Skeletal muscle satellite cell (primary cell): ENCODE measurements at regions not wholly inside any gene's neighbourhood (a gene's known extent, or its start where the extent isn't known, plus 50 kb on each side); places are given as distances from the start of the nearest gene placed in this dataset.

Experiments used
- H3K27me3 ChIP-seq: 2 replicates; pipeline ENCODE4 v1.7.0; 2013; ENCODE audit warnings: low read length; ENCODE audit not compliant: control insufficient read depth, insufficient read depth
- H3K36me3 ChIP-seq: 2 replicates; pipeline ENCODE4 v1.7.0; 2013; ENCODE audit warnings: mild to moderate bottlenecking, control low read depth, low read length; ENCODE audit not compliant: insufficient read depth
- H3K4me1 ChIP-seq: 2 replicates; pipeline ENCODE4 v1.7.0; 2013; ENCODE audit warnings: low read length; ENCODE audit not compliant: control insufficient read depth, insufficient read depth
- H3K4me2 ChIP-seq: 2 replicates; pipeline ENCODE4 v1.7.0; 2013; ENCODE audit warnings: mild to moderate bottlenecking, low read length
- H3K4me3 ChIP-seq: 2 replicates; pipeline ENCODE4 v1.7.0; 2013; ENCODE audit warnings: low read length
- H3K9ac ChIP-seq: 2 replicates; pipeline ENCODE4 v1.7.0; 2013; ENCODE audit warnings: mild to moderate bottlenecking, low read depth, low read length, moderate library complexity
- H3K9me3 ChIP-seq: replicated peaks from 2 replicates; pipeline ENCODE4 v1.7.0; 2013; ENCODE audit warnings: mild to moderate bottlenecking, control low read depth, low read length

DNA sequence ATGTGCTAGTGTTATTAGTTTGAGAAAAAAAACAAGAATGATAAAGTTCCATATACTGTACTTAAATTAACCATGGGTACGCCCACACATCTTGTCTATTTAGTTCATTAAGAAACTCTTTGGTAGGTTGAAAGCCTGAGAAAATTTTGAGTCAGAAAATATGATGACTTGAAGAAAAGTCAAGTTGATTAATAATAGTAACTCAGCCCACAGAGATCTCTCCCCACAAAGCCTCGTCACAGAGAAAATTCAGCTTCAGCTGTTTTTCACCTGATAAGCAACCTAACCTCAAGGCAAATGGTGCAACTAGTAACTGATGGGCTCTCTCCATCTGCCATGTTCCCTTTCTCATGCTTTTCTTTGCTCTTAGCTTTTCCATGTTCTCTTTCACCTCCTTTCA is 1021.6 kb downstream of the GATA3 start:
- H3K4me2 ChIP-seq: no peak overlapping the region
- no peaks in the 10 kb centered on the region for H3K36me3 ChIP-seq
- H3K9ac ChIP-seq: no peak overlapping the region
- H3K4me1 ChIP-seq: no peaks in the 10 kb centered on the region
- H3K4me3 ChIP-seq: no peak overlapping the region
- no peaks in the 10 kb centered on the region for H3K9me3 ChIP-seq
- no peaks in the 10 kb centered on the region for H3K27me3 ChIP-seq

DNA sequence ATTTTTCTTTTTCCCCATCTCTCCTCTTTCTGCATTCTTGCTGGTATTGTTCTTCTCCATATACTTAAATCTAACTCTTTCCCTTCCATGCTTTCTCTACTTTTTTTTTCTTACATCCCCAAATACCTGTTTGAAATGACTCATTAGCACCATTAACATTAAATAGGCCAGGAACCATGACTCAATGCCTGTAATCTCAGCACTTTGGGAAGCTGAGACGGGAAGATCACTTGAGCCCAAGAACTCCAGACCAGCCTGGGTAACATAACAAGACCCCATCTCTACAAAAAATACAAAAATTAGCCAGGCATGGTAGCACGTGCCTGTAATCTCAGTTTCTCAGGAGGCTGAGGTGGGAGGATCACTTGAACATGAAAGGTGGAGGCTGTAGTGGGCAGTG is 1026.8 kb downstream of the GATA3 start:
- Histone ChIP-seq H3K4me3 (no peak overlapping the region), H3K9me3 (no peaks in the 10 kb centered on the region), H3K27me3 (no peaks in the 10 kb centered on the region), H3K9ac (no peak overlapping the region), H3K4me1 (no peaks in the 10 kb centered on the region), H3K36me3 (no peaks in the 10 kb centered on the region), H3K4me2 (no peak overlapping the region)

DNA sequence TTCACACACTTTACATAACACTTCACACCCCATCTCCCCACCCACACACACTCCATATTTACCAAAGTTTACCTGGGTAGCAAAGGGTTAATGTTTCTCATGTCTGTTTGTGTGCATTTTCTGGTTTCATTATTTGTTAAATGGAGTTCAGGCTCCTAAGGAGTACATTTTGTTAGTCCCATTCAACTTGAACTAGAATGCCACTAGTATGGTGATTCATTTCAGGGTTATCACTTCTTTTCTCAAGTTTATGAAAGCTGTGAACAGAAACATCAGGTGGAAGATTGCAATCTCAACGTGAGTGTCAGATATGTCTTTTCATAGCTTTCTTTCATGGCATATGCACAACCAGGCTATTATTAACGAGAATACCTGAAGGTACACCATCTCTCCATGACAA is 1027.5 kb downstream of the GATA3 start:
- no peaks in the 10 kb centered on the region for H3K27me3 ChIP-seq
- no peak overlapping the region for H3K4me3 ChIP-seq
- H3K9me3 ChIP-seq: no peaks in the 10 kb centered on the region
- H3K9ac ChIP-seq: no peak overlapping the region
- H3K36me3 ChIP-seq: no peaks in the 10 kb centered on the region
- H3K4me2 ChIP-seq: no peak overlapping the region
- no peaks in the 10 kb centered on the region for H3K4me1 ChIP-seq

DNA sequence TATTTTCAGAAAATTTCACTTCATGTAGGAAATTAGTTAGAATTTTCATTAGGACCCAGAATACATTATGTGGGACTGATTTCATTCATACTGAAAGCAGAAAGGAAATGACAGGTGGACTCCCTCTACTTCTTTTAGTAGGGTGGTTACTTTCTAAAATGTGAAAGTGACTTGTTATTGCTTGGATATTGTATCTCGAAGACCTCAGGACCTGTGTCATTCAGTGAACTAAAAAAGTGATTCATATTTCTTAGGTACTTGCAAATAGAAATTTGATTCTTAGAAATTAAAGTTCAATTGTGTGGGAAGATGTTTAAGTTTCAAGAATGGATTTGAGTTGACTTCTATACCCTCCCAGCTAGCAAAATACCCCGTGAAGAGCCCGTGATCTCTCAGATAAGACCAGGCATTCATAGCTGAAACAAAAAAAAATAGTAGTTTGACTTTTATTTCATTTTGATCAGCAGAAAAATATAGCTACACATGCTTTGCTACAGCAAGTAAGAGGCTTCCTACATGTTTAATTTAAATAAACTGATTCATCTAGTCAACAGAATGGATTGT is 1037.1 kb downstream of the GATA3 start:
- H3K36me3 ChIP-seq: no peaks in the 10 kb centered on the region
- no peaks in the 10 kb centered on the region for H3K27me3 ChIP-seq
- H3K9me3 ChIP-seq: no peaks in the 10 kb centered on the region
- H3K4me1 ChIP-seq: no peaks in the 10 kb centered on the region
- H3K4me2 ChIP-seq: no peak overlapping the region
- H3K4me3 ChIP-seq: no peak overlapping the region
- no peak overlapping the region for H3K9ac ChIP-seq

DNA sequence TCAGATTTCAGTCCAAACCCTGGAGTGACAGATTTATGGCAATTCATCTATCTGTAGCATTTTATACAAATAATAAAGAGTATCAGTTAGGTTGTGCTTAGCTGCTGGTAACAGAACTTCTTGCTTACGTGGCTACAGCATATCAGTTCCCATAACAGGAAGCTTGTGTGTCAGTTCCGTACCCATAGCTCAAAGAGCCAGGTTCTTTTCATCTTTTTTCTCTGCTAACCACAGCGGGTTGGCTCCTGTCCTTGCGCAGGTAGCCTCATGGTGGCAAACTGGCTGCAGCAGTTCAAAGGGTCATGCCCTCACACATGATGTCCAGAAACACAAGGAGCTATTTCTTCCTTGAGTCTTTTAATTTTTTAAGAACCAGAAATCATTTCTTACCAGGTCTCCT is 1041.8 kb downstream of the GATA3 start:
- Histone ChIP-seq H3K9me3 (no peaks in the 10 kb centered on the region), H3K27me3 (no peaks in the 10 kb centered on the region), H3K4me3 (no peak overlapping the region), H3K9ac (no peak overlapping the region), H3K36me3 (no peaks in the 10 kb centered on the region), H3K4me2 (no peak overlapping the region), H3K4me1 (no peaks in the 10 kb centered on the region)

DNA sequence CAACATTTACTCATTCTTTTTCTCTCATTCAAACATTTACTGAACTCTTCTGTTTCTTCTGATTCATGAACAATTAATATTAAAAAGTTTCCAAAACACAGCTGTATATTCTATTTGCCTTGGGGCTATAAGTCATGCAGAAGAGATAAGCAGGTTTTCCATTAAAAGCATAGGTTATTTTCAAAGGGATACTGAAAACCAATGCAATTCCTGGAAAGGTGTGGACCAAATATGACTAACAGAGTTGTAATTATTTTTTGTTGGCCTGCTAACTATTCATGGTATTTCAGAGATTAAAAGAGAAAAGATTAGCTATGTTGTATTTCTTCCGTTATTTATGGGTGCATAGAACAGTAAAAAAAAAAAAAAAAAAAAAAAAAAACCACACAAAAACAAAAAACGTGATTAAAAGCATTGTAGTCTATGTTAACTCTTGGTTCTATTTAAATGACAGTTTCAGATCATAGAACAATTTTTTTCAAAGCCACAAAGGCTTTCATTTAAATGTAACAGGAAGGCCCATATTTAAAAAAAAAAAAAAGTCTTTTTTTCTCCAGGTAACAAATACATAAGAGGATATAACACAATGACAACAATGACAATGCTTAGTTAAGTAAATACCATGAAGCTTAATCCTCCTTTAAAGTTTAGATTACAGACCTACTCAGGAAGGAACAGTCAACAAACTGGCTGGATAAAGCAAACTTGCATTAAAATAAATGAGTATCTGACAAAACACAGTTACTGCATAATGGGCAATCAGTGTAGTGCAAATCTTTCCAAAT is 1042.9 kb downstream of the GATA3 start:
- H3K4me3 ChIP-seq: no peak overlapping the region
- H3K4me1 ChIP-seq: no peaks in the 10 kb centered on the region
- no peaks in the 10 kb centered on the region for H3K9me3 ChIP-seq
- no peak overlapping the region for H3K9ac ChIP-seq
- no peaks in the 10 kb centered on the region for H3K27me3 ChIP-seq
- H3K4me2 ChIP-seq: no peak overlapping the region
- no peaks in the 10 kb centered on the region for H3K36me3 ChIP-seq

DNA sequence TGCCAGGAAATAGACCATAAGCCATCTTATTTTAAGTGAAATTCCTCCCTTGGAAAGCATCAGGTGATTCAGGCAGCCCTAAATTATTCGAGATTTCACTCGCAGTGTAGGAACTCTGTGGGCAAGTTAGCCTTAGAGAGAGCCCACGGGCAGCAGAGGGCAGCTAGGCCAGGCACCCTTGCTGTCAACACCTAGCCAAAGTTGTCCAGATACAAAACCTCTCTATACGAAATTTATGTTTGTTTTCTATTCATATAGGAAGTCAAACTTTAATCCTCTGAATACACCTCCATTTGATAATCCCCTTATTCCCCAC is 1043.5 kb downstream of the GATA3 start:
- no peaks in the 10 kb centered on the region for H3K4me1 ChIP-seq
- no peaks in the 10 kb centered on the region for H3K36me3 ChIP-seq
- H3K4me2 ChIP-seq: no peak overlapping the region
- H3K4me3 ChIP-seq: no peak overlapping the region
- H3K9me3 ChIP-seq: no peaks in the 10 kb centered on the region
- no peaks in the 10 kb centered on the region for H3K27me3 ChIP-seq
- H3K9ac ChIP-seq: no peak overlapping the region

DNA sequence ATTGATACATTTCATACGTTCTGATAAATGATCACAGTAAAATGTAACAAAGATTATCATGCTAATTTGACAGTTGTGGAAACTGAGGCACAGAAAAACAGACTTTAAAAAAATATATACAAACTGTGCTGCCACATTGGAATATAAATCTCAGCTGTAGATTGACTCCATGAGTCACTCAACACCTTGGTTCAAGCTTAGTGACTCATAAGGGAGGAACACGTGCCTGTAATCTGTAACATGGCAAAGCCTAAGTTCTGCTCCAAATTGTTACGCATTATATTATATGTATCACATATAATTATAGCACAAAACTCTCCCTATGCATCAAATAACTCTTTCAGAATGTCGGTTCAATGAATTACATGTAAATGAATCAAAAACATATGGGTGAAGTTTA is 1047.5 kb downstream of the GATA3 start:
- no peak overlapping the region for H3K4me2 ChIP-seq
- H3K4me1 ChIP-seq: no peaks in the 10 kb centered on the region
- no peaks in the 10 kb centered on the region for H3K9me3 ChIP-seq
- no peaks in the 10 kb centered on the region for H3K27me3 ChIP-seq
- no peak overlapping the region for H3K9ac ChIP-seq
- H3K36me3 ChIP-seq: no peaks in the 10 kb centered on the region
- no peak overlapping the region for H3K4me3 ChIP-seq

DNA sequence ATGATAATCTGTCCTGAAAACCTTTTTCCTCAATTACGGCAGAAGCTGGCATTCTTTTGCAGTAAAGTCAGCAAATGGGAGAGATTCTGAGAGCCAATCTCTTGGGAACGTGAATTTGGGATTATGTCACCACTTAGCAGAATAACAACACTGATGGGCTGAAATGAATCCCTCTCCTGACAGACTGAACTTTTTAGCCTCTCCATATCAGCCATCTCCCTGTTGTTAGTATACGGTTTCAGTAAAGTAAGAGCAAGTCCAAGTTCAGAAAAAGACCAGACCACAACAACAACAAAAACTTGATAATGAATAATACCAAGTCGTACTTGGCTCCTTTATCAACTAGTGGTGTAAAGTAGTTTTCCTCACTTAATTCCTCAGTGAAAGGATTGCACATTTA is 1048.8 kb downstream of the GATA3 start:
- H3K4me3 ChIP-seq: no peak overlapping the region
- H3K9ac ChIP-seq: no peak overlapping the region
- no peak overlapping the region for H3K4me2 ChIP-seq
- H3K27me3 ChIP-seq: no peaks in the 10 kb centered on the region
- H3K4me1 ChIP-seq: no peaks in the 10 kb centered on the region
- no peaks in the 10 kb centered on the region for H3K36me3 ChIP-seq
- no peaks in the 10 kb centered on the region for H3K9me3 ChIP-seq

DNA sequence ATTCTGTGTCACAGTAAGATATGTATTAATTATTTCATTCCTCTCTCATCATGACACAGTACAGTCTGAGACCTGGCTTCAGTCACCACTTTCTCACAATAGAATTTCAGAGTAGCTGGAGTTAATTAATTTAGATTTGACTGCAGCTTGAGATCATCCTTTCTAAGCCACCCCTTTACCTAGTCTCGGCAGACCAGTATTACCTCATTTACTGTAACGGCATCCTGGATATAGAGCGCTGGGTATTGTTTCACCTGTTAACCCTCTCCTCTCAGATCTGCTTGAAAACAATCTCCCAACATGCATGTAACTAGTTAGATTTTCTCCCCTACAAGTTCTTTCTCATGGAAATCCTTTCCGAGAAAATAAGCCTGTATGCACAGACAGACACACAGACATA is 1057.5 kb downstream of the GATA3 start:
- H3K4me2 ChIP-seq: no peak overlapping the region
- no peaks in the 10 kb centered on the region for H3K27me3 ChIP-seq
- H3K9ac ChIP-seq: no peak overlapping the region
- no peaks in the 10 kb centered on the region for H3K4me1 ChIP-seq
- H3K36me3 ChIP-seq: no peaks in the 10 kb centered on the region
- no peak overlapping the region for H3K4me3 ChIP-seq
- H3K9me3 ChIP-seq: no peaks in the 10 kb centered on the region

DNA sequence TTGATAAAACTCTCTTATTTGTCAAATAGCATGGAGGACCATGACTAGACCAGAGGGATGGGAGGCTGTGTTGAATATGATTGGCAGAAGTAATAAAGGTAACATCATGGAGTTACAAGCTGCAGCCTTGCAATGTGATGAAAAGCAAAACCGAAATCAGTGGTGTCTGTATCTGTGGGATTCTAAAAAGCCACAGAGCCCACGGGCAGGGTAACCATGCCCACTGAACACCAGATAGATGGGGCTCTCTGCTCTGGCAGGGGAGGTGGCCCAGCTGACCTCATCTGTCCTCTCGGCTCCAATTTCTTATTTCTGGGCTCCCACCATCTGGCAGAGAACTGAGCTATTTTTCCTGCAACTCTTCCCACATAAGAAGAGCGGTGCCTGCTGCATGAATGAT is 1072.2 kb downstream of the GATA3 start:
- no peak overlapping the region for H3K4me2 ChIP-seq
- no peak overlapping the region for H3K9ac ChIP-seq
- no peak overlapping the region for H3K4me3 ChIP-seq
- H3K4me1 ChIP-seq: no peaks in the 10 kb centered on the region
- H3K27me3 ChIP-seq: no peaks in the 10 kb centered on the region
- no peaks in the 10 kb centered on the region for H3K9me3 ChIP-seq
- H3K36me3 ChIP-seq: no peaks in the 10 kb centered on the region

DNA sequence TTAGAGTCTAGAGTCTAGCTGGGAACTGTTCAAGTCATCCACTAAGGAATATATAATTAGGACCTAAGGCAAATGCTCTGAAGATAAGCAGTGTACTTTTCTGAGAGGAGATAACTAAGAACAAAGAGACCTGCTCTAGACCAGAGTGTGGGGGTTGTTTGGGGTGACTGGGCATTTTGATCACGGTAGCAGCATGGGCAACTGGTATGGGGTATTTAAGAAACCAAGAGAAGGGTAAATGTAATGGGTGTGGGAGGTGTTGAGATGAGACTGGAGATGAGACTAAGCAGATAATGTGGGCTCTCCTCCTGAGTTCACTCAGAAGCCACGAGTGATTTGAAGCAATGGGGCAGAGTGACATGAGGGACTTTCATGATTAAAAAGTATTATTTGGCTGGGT is 1082.9 kb downstream of the GATA3 start:
- no peaks in the 10 kb centered on the region for H3K9me3 ChIP-seq
- no peak overlapping the region for H3K9ac ChIP-seq
- peaks cover 3% of the 10 kb centered on the region for H3K4me1 ChIP-seq
- no peaks in the 10 kb centered on the region for H3K36me3 ChIP-seq
- H3K4me2 ChIP-seq: no peak overlapping the region
- no peaks in the 10 kb centered on the region for H3K27me3 ChIP-seq
- no peak overlapping the region for H3K4me3 ChIP-seq
